ENCODE measurements at regions not wholly inside any gene's neighbourhood (a gene's known extent, or its start where the extent isn't known, plus 50 kb on each side); places are given as distances from the start of the nearest gene placed in this dataset.

DNA sequence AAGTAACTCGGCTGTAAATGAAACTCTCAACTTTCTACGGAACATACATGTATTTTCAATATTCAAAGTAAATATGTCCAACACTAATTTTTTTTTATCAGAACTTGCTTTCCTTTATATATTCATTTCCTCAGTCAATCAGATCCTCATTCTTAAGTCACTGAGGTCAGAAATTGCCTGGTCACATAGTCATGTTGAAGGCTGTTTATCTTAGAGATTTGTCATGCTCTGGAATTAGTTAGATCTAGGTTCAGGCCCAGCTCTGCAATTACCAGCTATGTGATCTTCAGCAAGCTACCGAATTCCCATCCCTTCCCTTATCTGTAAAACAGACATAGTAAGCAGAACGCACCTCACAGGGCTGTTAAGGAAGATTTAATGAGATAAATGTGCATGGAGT, 228.8 kb downstream of the SPCS3 start:
- TF ChIP-seq, protein P1, sequence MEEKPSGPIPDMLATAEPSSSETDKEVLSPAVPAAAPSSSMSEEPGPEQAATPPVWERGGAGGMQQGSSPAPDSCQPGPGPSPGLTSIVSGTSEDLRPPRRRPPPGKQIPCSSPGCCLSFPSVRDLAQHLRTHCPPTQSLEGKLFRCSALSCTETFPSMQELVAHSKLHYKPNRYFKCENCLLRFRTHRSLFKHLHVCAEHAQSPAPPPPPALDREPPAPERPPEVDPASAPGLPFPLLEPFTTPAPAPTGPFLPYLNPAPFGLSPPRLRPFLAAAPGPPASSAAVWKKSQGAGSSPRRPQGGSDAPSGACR (CRISPR knock-in tag; IDR thresholded peaks at IDR 0.05) = no peak
- no peak overlapping the region for H3K27ac ChIP-seq (ENCODE audit: extremely low read length, insufficient read depth, low read length)
- no peaks in the 10 kb centered on the region for H3K27me3 ChIP-seq (ENCODE audit: control insufficient read depth in 1 of 2, insufficient read depth in 2 of 2, low read length in 2 of 2)
- FAIRE-seq (no peak), ATAC-seq (no peak), DNase-seq (ENCODE audit: low spot score) (no peak)
- no TSS peak for BruUV-seq (replicated peaks)
- no peak overlapping the region for H3K4me2 ChIP-seq (ENCODE audit: low read depth, low read length)
- in situ Hi-C loops (cut with HindIII; ENCODE audit: extremely low pct_ligation_motif_present, low pct_unique_long_range_greater_than_20kb) = no loop called here
- no peak overlapping the region for H2AFZ ChIP-seq (ENCODE audit: low read length)
- WGBS (ENCODE audit: low lambda C conversion rate) = 8% methylated on average over 4 of the region's 4 CpGs
- H3K9me3 ChIP-seq (ENCODE audit: low read length) = no peaks in the 10 kb centered on the region
- ChIA-PET CTCF (ENCODE audit: low intra/inter-chr PET ratio, low total read pairs) (no interaction called here), POLR2A (no interaction called here)
- no peaks in the 10 kb centered on the region for H3K79me2 ChIP-seq (ENCODE audit: insufficient read depth, low read length)
- no peaks in the 10 kb centered on the region for H3K36me3 ChIP-seq (replicated peaks in 1 of 2; ENCODE audit: control insufficient read depth in 1 of 2, insufficient read depth in 2 of 2, low read length in 2 of 2)
- H3K9ac ChIP-seq (ENCODE audit: insufficient read depth, low read depth, low read length) = no peak overlapping the region
- no peak overlapping the region for H3K4me3 ChIP-seq (replicated peaks in 1 of 3; ENCODE audit: insufficient read depth in 1 of 3, low read depth in 2 of 3, low read length in 3 of 3)
- intact Hi-C loops (cut with micrococcal nuclease; ENCODE audit: unreplicated experiment) = no loop called here
- H4K20me1 ChIP-seq (ENCODE audit: insufficient read depth, low read length) = no peaks in the 10 kb centered on the region
- H3K4me1 ChIP-seq (ENCODE audit: insufficient read depth, low read length) = no peaks in the 10 kb centered on the region

DNA sequence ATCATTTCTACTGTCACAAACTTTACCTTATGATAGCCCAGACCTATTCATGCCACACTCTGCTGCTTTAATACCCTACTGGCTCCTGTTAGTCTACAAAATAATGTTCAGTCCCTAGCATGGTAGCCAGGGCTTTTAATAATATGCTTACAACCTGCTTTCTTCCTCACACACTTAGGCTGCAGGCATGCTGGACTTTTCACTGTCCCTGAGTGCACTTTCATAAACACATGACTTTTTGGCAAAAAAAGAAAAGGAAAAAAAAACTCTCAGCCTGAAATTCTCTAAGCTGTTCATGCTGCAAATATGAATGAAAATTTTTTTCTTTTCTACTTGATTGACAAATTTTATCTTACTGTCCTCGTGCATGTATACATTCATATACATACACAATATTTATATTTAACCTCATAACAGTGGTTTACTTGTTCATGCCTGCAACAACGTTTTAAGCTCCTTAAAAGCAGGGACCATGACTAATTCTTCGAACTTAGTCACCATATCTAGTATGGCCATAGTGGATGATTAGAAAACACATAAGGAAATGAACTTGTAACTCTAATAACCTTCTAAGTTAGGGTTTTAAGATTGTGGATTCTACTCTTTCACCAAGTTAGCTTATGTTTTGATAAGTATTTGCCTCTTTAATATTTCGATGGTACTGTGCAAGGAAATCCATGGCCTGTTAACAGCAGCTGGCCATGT, 229.5 kb downstream of the SPCS3 start:
- TF ChIP-seq, protein P2, sequence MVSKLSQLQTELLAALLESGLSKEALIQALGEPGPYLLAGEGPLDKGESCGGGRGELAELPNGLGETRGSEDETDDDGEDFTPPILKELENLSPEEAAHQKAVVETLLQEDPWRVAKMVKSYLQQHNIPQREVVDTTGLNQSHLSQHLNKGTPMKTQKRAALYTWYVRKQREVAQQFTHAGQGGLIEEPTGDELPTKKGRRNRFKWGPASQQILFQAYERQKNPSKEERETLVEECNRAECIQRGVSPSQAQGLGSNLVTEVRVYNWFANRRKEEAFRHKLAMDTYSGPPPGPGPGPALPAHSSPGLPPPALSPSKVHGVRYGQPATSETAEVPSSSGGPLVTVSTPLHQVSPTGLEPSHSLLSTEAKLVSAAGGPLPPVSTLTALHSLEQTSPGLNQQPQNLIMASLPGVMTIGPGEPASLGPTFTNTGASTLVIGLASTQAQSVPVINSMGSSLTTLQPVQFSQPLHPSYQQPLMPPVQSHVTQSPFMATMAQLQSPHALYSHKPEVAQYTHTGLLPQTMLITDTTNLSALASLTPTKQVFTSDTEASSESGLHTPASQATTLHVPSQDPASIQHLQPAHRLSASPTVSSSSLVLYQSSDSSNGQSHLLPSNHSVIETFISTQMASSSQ (IDR thresholded peaks at IDR 0.05; ENCODE audit: low read depth) = no peak
- TF ChIP-seq, protein P2 (CRISPR knock-in tag; IDR thresholded peaks at IDR 0.05; ENCODE audit: borderline replicate concordance) = no peak
- TF ChIP-seq BCL6 (CRISPR knock-in tag; IDR thresholded peaks at IDR 0.05) = no peak
- no peak for TF ChIP-seq FIP1L1 (IDR thresholded peaks at IDR 0.05; ENCODE audit: borderline replicate concordance, insufficient read depth, low read depth, low read length)
- no peak overlapping the region for H3K4me3 ChIP-seq (replicated peaks in 1 of 3; ENCODE audit: insufficient read depth in 1 of 3, low read depth in 2 of 3, low read length in 3 of 3)
- H3K9ac ChIP-seq (ENCODE audit: insufficient read depth, low read depth, low read length) = no peak overlapping the region
- 0% methylated on average over 4 of the region's 4 CpGs for WGBS (ENCODE audit: low lambda C conversion rate)
- intact Hi-C loops (cut with micrococcal nuclease; ENCODE audit: unreplicated experiment) (no loop called here), in situ Hi-C loops (cut with HindIII; ENCODE audit: extremely low pct_ligation_motif_present, low pct_unique_long_range_greater_than_20kb) (no loop called here)
- BruUV-seq (replicated peaks) = no TSS peak
- FAIRE-seq (no peak), ATAC-seq (no peak), DNase-seq (ENCODE audit: low spot score) (no peak)
- POLR2A ChIA-PET = no interaction called here
- H3K27ac ChIP-seq (ENCODE audit: extremely low read length, insufficient read depth, low read length) = no peak overlapping the region
- H3K36me3 ChIP-seq (replicated peaks in 1 of 2; ENCODE audit: control insufficient read depth in 1 of 2, insufficient read depth in 2 of 2, low read length in 2 of 2) = no peaks in the 10 kb centered on the region
- H3K9me3 ChIP-seq (ENCODE audit: low read length) = no peaks in the 10 kb centered on the region
- CTCF ChIA-PET (ENCODE audit: low intra/inter-chr PET ratio, low total read pairs) = no interaction called here
- H2AFZ ChIP-seq (ENCODE audit: low read length) = no peak overlapping the region
- H3K27me3 ChIP-seq (ENCODE audit: control insufficient read depth in 1 of 2, insufficient read depth in 2 of 2, low read length in 2 of 2) = no peaks in the 10 kb centered on the region
- no peaks in the 10 kb centered on the region for H3K79me2 ChIP-seq (ENCODE audit: insufficient read depth, low read length)
- no peaks in the 10 kb centered on the region for H3K4me1 ChIP-seq (ENCODE audit: insufficient read depth, low read length)
- no peak overlapping the region for H3K4me2 ChIP-seq (ENCODE audit: low read depth, low read length)
- H4K20me1 ChIP-seq (ENCODE audit: insufficient read depth, low read length) = no peaks in the 10 kb centered on the region
